B cell (primary cell): ENCODE measurements at regions not wholly inside any gene's neighbourhood (a gene's known extent, or its start where the extent isn't known, plus 50 kb on each side); places are given as distances from the start of the nearest gene placed in this dataset.

Source experiments
- EZH2 ChIP-seq: IDR thresholded peaks from 2 replicates; pipeline ENCODE4 v1.6.1; 2012; ENCODE audit warnings: borderline replicate concordance, low read depth, mild to moderate bottlenecking, moderate library complexity, low read length; ENCODE audit not compliant: insufficient read depth, poor library complexity, severe bottlenecking
- TF ChIP-seq, protein P1 (sequence below): fragments of 200-600 bp; IDR thresholded peaks from one replicate; pipeline ENCODE4 v1.8.0; 2022; ENCODE audit warnings: antibody characterized with exemption, mild to moderate bottlenecking

DNA sequence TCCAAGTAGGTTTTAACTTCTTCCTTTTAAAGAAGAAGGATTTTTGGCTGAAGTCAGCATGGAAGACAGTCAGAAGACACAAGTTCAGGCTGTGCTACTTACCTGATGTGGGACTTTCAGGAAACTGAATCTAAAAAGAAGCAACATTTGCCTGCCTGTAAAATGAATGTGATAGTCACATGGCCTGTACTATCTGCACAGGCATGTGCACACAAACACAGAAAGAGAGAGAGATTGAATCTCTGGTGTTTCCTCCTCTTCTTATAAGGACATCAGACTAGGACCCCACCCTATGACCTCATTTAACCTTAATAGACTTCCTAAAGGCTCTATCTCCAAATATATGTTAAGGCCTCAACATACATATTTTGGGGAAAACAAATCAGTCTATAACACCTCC, 542.9 kb downstream of the PLPP3 start:
- TF ChIP-seq, protein P1, sequence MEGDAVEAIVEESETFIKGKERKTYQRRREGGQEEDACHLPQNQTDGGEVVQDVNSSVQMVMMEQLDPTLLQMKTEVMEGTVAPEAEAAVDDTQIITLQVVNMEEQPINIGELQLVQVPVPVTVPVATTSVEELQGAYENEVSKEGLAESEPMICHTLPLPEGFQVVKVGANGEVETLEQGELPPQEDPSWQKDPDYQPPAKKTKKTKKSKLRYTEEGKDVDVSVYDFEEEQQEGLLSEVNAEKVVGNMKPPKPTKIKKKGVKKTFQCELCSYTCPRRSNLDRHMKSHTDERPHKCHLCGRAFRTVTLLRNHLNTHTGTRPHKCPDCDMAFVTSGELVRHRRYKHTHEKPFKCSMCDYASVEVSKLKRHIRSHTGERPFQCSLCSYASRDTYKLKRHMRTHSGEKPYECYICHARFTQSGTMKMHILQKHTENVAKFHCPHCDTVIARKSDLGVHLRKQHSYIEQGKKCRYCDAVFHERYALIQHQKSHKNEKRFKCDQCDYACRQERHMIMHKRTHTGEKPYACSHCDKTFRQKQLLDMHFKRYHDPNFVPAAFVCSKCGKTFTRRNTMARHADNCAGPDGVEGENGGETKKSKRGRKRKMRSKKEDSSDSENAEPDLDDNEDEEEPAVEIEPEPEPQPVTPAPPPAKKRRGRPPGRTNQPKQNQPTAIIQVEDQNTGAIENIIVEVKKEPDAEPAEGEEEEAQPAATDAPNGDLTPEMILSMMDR: no peak
- TF ChIP-seq EZH2: no peak
